OCI-M1 (cell line): ENCODE measurements at regions not wholly inside any gene's neighbourhood (a gene's known extent, or its start where the extent isn't known, plus 50 kb on each side); places are given as distances from the start of the nearest gene placed in this dataset.
A peak's percentile ranks its signal among the peaks of the same experiment; 100 is the strongest.
"Not testable (repeated sequence)": the region's sequence is repeated elsewhere in the genome, so short reads cannot be mapped to it uniquely, and the experiment has no call there.

Experiments
- DNase-seq: peaks from one replicate; lab custom pipeline; 2025; lab: John Stamatoyannopoulos, UW

- DNase-seq = no peak
Measured at GRCh38 chr5:27491047-27491446, 452.7 kb upstream of the CDH9 start.

- DNase-seq = no peak
Measured at GRCh38 chr5:27489701-27490100, 451.3 kb upstream of the CDH9 start.

- DNase-seq = no peak
Measured at GRCh38 chr5:27482663-27483062, 444.3 kb upstream of the CDH9 start.

GRCh38 chr5:27479859-27480258 is 441.5 kb upstream of the CDH9 start:
- DNase-seq = no peak

- DNase-seq = no peak
Measured at GRCh38 chr5:27477550-27477949, 439.2 kb upstream of the CDH9 start.

- DNase-seq = no peak
Measured at GRCh38 chr5:27476356-27476988, 438.1 kb upstream of the CDH9 start.

GRCh38 chr5:27475063-27475462 is 436.7 kb upstream of the CDH9 start:
- DNase-seq = peak; percentile 17

- DNase-seq = no peak
Measured at GRCh38 chr5:27474395-27474794, 436.0 kb upstream of the CDH9 start.

- DNase-seq = peak; percentile 33
Measured at GRCh38 chr5:27474047-27474309, 435.6 kb upstream of the CDH9 start.

- DNase-seq = peak; percentile 55
Measured at GRCh38 chr5:27473307-27474046, 435.1 kb upstream of the CDH9 start.

GRCh38 chr5:27472871-27473270 is 434.5 kb upstream of the CDH9 start:
- DNase-seq = peak; percentile 64

- peak; percentile 92 for DNase-seq
Measured at GRCh38 chr5:27472000-27472763, 433.8 kb upstream of the CDH9 start.

- DNase-seq = no peak
Measured at GRCh38 chr5:27466959-27467358, 428.6 kb upstream of the CDH9 start.

GRCh38 chr5:27465140-27465539 is 426.8 kb upstream of the CDH9 start:
- no peak for DNase-seq

- no peak for DNase-seq
Measured at GRCh38 chr5:27463446-27464149, 425.2 kb upstream of the CDH9 start.

GRCh38 chr5:27462936-27463335 is 424.6 kb upstream of the CDH9 start:
- DNase-seq = no peak

- peak; percentile 32 for DNase-seq
Measured at GRCh38 chr5:27458287-27458686, 419.9 kb upstream of the CDH9 start.

GRCh38 chr5:27451377-27451776 is 413.0 kb upstream of the CDH9 start:
- no peak for DNase-seq

- no peak for DNase-seq
Measured at GRCh38 chr5:27450607-27451006, 412.2 kb upstream of the CDH9 start.

GRCh38 chr5:27439383-27439782 is 401.0 kb upstream of the CDH9 start:
- DNase-seq = not testable (repeated sequence)

- no peak for DNase-seq
Measured at GRCh38 chr5:27437594-27438200, 399.3 kb upstream of the CDH9 start.

GRCh38 chr5:27434335-27434734 is 395.9 kb upstream of the CDH9 start:
- no peak for DNase-seq
